Left kidney (tissue), 1 donor: ENCODE measurements at regions not wholly inside any gene's neighbourhood (a gene's known extent, or its start where the extent isn't known, plus 50 kb on each side); places are given as distances from the start of the nearest gene placed in this dataset.
"Not testable (repeated sequence)": the region's sequence is repeated elsewhere in the genome, so short reads cannot be mapped to it uniquely, and the experiment has no call there.

ENCODE experiments used
- DNase-seq: peaks from one replicate; pipeline ENCODE4 v3.0.0-alpha.2; 2013

GRCh38 chr12:38159591-38160317 lies 156.8 kb upstream of the ALG10B start:
- DNase-seq = no peak

- no peak for DNase-seq
Measured at GRCh38 chr12:38160318-38161122, 156.1 kb upstream of the ALG10B start.

GRCh38 chr12:38161123-38162000 lies 155.2 kb upstream of the ALG10B start:
- DNase-seq = no peak

- DNase-seq = no peak
Measured at GRCh38 chr12:38162013-38162412, 154.6 kb upstream of the ALG10B start.

GRCh38 chr12:38162708-38163441 lies 153.7 kb upstream of the ALG10B start:
- DNase-seq = no peak

GRCh38 chr12:38163442-38163801 lies 153.2 kb upstream of the ALG10B start:
- no peak for DNase-seq

- no peak for DNase-seq
Measured at GRCh38 chr12:38166225-38166624, 150.3 kb upstream of the ALG10B start.

- no peak for DNase-seq
Measured at GRCh38 chr12:38175538-38175937, 141.0 kb upstream of the ALG10B start.

- not testable (repeated sequence) for DNase-seq
Measured at GRCh38 chr12:38183617-38184016, 133.0 kb upstream of the ALG10B start.

- DNase-seq = not testable (repeated sequence)
Measured at GRCh38 chr12:38197286-38197685, 119.3 kb upstream of the ALG10B start.

- DNase-seq = no peak
Measured at GRCh38 chr12:38201461-38202276, 114.9 kb upstream of the ALG10B start.

GRCh38 chr12:38204831-38205230 lies 111.7 kb upstream of the ALG10B start:
- DNase-seq = no peak

- DNase-seq = no peak
Measured at GRCh38 chr12:38222011-38222410, 94.6 kb upstream of the ALG10B start.

GRCh38 chr12:38238328-38238727 lies 78.2 kb upstream of the ALG10B start:
- not testable (repeated sequence) for DNase-seq

- DNase-seq = no peak
Measured at GRCh38 chr12:38253778-38254177, 62.8 kb upstream of the ALG10B start.

GRCh38 chr12:38258411-38258810 lies 58.2 kb upstream of the ALG10B start:
- no peak for DNase-seq
